Naive thymus-derived CD8-positive, alpha-beta T cell (primary cell): ENCODE measurements at regions not wholly inside any gene's neighbourhood (a gene's known extent, or its start where the extent isn't known, plus 50 kb on each side); places are given as distances from the start of the nearest gene placed in this dataset.

Experiments used
- ATAC-seq, 2 donors: fragments of 150-1000 bp; cut with Tn5 transposase in 1 of 2; sonication (Bioruptor Pico), chemical (Tn5 transposase) in 1 of 2; 1 replicate in 1 of 2; 2 replicates in 1 of 2; pipeline ENCODE4 v1.10.0; 2021; ENCODE audit warnings: mild to moderate bottlenecking in 2 of 2, moderate library complexity in 2 of 2
- POLR2A ChIA-PET: fragments of 350-600 bp; sonication (Branson Sonifier 250); formaldehyde crosslinking; loops from one replicate; lab custom pipeline; 2021; ENCODE audit warnings: antibody characterized with exemption; lab: Charles Lee
- DNase-seq, 10 donors: peaks; one replicate each; pipeline versions ENCODE4 v3.0.0 to v3.0.0-alpha.2; 2020 to 2022
- H3K27ac Mint-ChIP-seq, 10 donors: one replicate each; pipeline ENCODE4 v1.8.0; 2020 to 2022; ENCODE audit warnings: mild to moderate bottlenecking in 10 of 10, mixed read lengths in 10 of 10, moderate library complexity in 4 of 10, inconsistent platforms in 1 of 10
- H3K27me3 Mint-ChIP-seq, 5 donors: one replicate each; pipeline ENCODE4 v1.8.0; 2021 to 2022; ENCODE audit warnings: mixed read lengths in 5 of 5
- H3K36me3 Mint-ChIP-seq, 3 donors: one replicate each; pipeline ENCODE4 v1.8.0; 2020 to 2022; ENCODE audit warnings: mixed read lengths in 3 of 3, mild to moderate bottlenecking in 2 of 3, inconsistent platforms in 1 of 3
- H3K4me1 Mint-ChIP-seq, 4 donors: one replicate each; pipeline ENCODE4 v1.8.0; 2021 to 2022; ENCODE audit warnings: mixed read lengths in 4 of 4
- H3K4me3 Mint-ChIP-seq, 10 donors: one replicate each; pipeline ENCODE4 v1.8.0; 2020 to 2022; ENCODE audit warnings: mild to moderate bottlenecking in 10 of 10, mixed read lengths in 10 of 10, moderate library complexity in 6 of 10, inconsistent platforms in 1 of 10
- H3K9me3 Mint-ChIP-seq, 9 donors: one replicate each; pipeline ENCODE4 v1.8.0; 2020 to 2022; ENCODE audit warnings: mixed read lengths in 9 of 9, mild to moderate bottlenecking in 3 of 9, inconsistent platforms in 1 of 9, moderate library complexity in 1 of 9

GRCh38 chr11:116192509-116193210 lies 580.1 kb downstream of the BUD13 start:
- peaks cover 0 to 7% (median 5%) of the 10 kb centered on the region in 4 donors for H3K4me1 Mint-ChIP-seq
- no peak overlapping the region for H3K4me3 Mint-ChIP-seq
- POLR2A ChIA-PET = no interaction called here
- no peak overlapping the region for H3K27ac Mint-ChIP-seq
- ATAC-seq (no peak), DNase-seq (no peak)
- H3K27me3 Mint-ChIP-seq = peaks cover 28 to 79% (median 54%) of the 10 kb centered on the region in 5 donors
- H3K36me3 Mint-ChIP-seq = no peaks in the 10 kb centered on the region
- peaks cover 0 to 6% (median 0%) of the 10 kb centered on the region in 9 donors for H3K9me3 Mint-ChIP-seq

DNA sequence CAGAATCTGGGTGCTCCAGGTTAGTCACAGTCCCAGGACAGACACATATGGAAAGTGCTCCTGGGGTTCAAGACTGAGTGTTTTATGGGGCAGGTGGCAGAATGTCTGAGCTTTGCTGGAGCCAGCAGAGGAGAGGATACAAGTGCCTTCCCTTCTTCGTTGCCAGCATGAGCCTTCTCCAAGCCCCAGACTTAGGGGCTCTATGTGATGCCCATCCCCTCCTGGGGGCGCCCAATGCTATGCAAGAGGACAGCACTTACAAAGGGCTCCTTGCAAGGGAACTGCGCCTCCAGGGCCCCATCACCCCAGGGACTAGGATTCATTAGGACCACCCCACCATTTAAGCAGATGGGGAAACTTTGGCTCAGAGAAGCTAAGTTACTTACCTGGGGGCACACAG lies 581.9 kb downstream of the BUD13 start:
- POLR2A ChIA-PET = no interaction called here
- no peak for DNase-seq
- Mint-ChIP-seq H3K4me3 (no peak overlapping the region), H3K36me3 (no peaks in the 10 kb centered on the region), H3K4me1 (peaks cover 0 to 7% (median 5%) of the 10 kb centered on the region in 4 donors), H3K9me3 (peaks cover 0 to 6% (median 0%) of the 10 kb centered on the region in 9 donors), H3K27ac (no peak overlapping the region), H3K27me3 (peaks cover 26 to 66% (median 52%) of the 10 kb centered on the region in 5 donors)
- no peak for ATAC-seq

DNA sequence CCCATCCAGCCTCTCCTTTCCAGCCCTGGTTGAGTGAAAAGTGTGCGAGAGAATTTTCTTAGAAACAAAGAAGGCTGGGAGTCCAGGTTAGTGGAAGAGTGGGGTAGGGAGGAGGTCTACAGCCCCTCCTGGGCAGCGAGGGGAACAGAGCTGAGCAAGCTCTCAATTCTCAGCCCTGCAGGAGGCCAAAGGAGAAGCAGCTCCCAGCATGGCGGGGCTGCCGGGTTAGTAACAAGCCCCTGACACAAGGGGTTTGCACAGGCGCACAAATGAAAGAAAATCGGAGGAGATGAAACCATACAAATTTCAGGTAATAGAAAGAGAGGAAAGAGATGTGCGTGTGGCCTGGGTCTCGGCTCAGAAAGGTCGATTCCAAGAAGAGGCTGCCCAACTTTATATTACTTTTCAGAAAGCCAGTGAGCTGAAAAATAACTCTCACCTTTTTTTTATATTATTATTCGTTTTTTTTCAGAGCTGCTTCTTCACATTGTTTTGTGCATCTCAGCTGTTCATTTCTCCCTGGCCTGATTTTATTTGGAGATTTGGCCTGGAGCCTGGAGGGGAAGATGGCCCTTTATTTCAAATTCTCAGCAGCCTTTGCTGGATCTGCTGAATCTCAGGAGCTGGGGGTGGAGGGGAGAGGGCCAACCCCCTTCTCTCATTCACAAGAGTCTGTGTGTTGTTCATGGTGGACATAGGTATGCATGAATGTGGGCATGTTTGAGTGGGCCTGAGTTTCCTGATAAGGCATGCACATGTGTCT lies 583.2 kb downstream of the BUD13 start:
- H3K27ac Mint-ChIP-seq = no peak overlapping the region

DNA sequence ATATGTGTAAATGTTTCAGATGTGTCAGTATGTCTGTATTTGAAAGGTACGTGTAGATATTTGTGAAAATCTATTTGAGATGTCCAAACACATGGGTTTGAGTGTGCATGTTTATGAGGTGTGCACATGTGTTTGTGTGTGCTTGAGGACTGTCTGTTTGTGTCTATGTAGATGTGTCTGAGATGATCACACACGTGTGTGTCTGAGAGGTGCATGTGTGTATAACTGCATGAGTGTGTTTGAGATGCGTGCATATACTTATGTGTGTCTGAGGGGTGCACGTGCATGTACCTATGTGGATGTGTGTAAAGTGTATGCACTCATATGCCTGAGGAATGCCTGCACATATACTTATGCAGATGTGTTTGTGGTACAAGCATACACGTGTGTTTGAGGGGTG lies 584.4 kb downstream of the BUD13 start:
- DNase-seq = no peak
- H3K36me3 Mint-ChIP-seq = no peaks in the 10 kb centered on the region
- POLR2A ChIA-PET = no interaction called here
- H3K27ac Mint-ChIP-seq = no peak overlapping the region
- H3K4me3 Mint-ChIP-seq = no peak overlapping the region
- ATAC-seq = no peak
- peaks cover 0 to 2% (median 0%) of the 10 kb centered on the region in 9 donors for H3K9me3 Mint-ChIP-seq
- H3K27me3 Mint-ChIP-seq = peaks cover 21 to 49% (median 30%) of the 10 kb centered on the region in 5 donors
- H3K4me1 Mint-ChIP-seq = peaks cover 0 to 3% (median 1%) of the 10 kb centered on the region in 4 donors

More for the DNA sequence above, 583.2 kb downstream of the BUD13 start:
- Mint-ChIP-seq H3K36me3 (no peaks in the 10 kb centered on the region), H3K4me1 (peaks cover 0 to 7% (median 5%) of the 10 kb centered on the region in 4 donors), H3K9me3 (peaks cover 0 to 6% (median 0%) of the 10 kb centered on the region in 9 donors), H3K4me3 (no peak overlapping the region), H3K27me3 (peaks cover 29 to 61% (median 41%) of the 10 kb centered on the region in 5 donors)
- no peak for ATAC-seq
- POLR2A ChIA-PET = no interaction called here
- no peak for DNase-seq

- Mint-ChIP-seq H3K36me3 (no peaks in the 10 kb centered on the region), H3K4me3 (no peak overlapping the region), H3K9me3 (peaks cover 0 to 2% (median 0%) of the 10 kb centered on the region in 9 donors), H3K27ac (no peak overlapping the region), H3K4me1 (peaks cover 0 to 3% (median 0%) of the 10 kb centered on the region in 4 donors), H3K27me3 (peaks cover 13 to 39% (median 22%) of the 10 kb centered on the region in 5 donors)
- POLR2A ChIA-PET = no interaction called here
- DNase-seq (no peak), ATAC-seq (no peak)
Observed at GRCh38 chr11:116187026-116187425, 585.8 kb downstream of the BUD13 start.

- H3K4me3 Mint-ChIP-seq = no peak overlapping the region
- no peaks in the 10 kb centered on the region for H3K36me3 Mint-ChIP-seq
- POLR2A ChIA-PET = no interaction called here
- H3K27me3 Mint-ChIP-seq = peaks cover 9 to 37% (median 12%) of the 10 kb centered on the region in 5 donors
- H3K9me3 Mint-ChIP-seq = peaks cover 0 to 2% (median 0%) of the 10 kb centered on the region in 9 donors
- DNase-seq (no peak), ATAC-seq (no peak)
- H3K4me1 Mint-ChIP-seq = peaks cover 0 to 3% (median 0%) of the 10 kb centered on the region in 4 donors
- H3K27ac Mint-ChIP-seq = no peak overlapping the region
Observed at GRCh38 chr11:116185551-116185950, 587.2 kb downstream of the BUD13 start.

- no peak for ATAC-seq
- H3K4me3 Mint-ChIP-seq = no peak overlapping the region
- POLR2A ChIA-PET = no interaction called here
Observed at GRCh38 chr11:116184763-116185162, 588.0 kb downstream of the BUD13 start.

DNA sequence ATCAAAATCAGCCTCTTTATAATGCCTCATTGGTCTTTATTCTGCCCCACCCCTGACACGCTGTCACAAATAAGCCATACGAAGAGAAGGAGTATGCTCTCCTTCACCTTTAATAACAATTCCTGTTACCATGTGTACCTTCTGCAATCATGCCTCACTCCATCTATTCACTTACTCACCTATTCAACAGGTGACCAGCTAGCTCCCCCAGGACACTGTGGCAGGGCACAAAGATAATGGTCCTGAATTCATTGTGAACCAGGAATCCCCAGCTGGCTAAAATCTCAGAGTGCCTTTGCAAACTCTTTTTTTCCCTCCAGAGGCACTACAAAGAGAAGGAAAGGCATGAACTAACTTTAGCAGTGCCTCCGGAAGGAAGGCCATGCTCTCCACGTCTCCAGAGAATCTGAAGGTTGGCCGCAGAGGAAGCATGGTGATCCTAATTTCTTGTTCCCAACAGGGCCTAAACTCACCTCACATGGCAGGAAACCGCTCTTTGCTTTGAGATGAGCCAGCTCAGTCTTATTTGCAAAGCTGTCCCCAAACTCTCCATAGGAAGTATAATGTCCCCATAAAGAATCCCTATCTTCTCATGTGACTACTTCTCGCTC lies 590.3 kb downstream of the BUD13 start:
- Mint-ChIP-seq H3K4me3 (no peak overlapping the region), H3K9me3 (no peaks in the 10 kb centered on the region), H3K27me3 (peaks cover 4 to 29% (median 7%) of the 10 kb centered on the region in 5 donors), H3K27ac (no peak overlapping the region), H3K4me1 (no peaks in the 10 kb centered on the region), H3K36me3 (no peaks in the 10 kb centered on the region)
- DNase-seq = no peak
- POLR2A ChIA-PET = no interaction called here
- no peak for ATAC-seq

More at GRCh38 chr11:116184763-116185162, 588.0 kb downstream of the BUD13 start:
- peaks cover 0 to 3% (median 0%) of the 10 kb centered on the region in 4 donors for H3K4me1 Mint-ChIP-seq
- no peaks in the 10 kb centered on the region for H3K36me3 Mint-ChIP-seq
- H3K27ac Mint-ChIP-seq = no peak overlapping the region
- no peak for DNase-seq
- H3K9me3 Mint-ChIP-seq = peaks cover 0 to 2% (median 0%) of the 10 kb centered on the region in 9 donors
- peaks cover 4 to 34% (median 9%) of the 10 kb centered on the region in 5 donors for H3K27me3 Mint-ChIP-seq

DNA sequence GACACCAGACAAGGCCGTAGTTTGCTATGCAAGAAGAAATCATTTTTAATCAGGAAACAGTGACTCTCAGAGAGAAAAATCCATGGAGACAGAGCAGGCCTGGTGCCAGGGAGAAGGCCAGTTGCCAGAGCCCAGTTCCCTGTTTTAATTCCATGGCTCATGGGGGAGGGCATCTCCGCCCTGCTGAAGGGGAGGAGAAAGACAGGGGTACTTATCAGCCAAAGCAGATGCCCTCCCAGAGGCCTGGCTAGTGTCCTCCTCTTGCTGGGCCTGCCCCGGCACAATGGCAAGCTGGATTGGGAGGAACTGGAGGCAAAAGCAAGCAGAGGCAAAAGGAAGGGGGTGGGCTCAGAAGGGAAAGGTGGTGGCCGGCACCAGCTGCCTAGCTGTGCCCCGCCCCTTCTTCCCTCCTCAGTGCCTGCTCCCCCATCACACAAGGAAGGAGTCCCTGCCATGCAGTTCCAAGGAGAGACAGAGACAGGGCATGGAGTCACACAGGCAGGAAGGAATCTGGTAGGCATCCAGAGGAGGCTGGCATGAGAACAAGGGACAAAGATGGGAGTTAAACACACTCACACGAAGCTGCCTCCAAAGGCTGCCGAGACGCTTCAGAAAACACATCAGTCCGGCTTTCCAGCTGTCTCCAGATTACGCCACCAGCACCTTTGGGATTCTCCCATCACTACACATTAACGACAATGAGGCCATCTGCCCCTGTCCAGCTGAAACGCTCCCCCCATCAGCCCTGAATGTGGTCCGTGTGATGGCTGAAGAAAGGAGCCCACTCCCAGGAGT lies 591.8 kb downstream of the BUD13 start:
- no peaks in the 10 kb centered on the region for H3K4me1 Mint-ChIP-seq
- no peak overlapping the region for H3K4me3 Mint-ChIP-seq
- no peak overlapping the region for H3K27ac Mint-ChIP-seq
- ATAC-seq (no peak), DNase-seq (no peak)
- H3K27me3 Mint-ChIP-seq = peaks cover 4 to 28% (median 9%) of the 10 kb centered on the region in 5 donors
- H3K9me3 Mint-ChIP-seq = no peaks in the 10 kb centered on the region
- POLR2A ChIA-PET = no interaction called here
- H3K36me3 Mint-ChIP-seq = no peaks in the 10 kb centered on the region

- H3K9me3 Mint-ChIP-seq = peaks cover 0 to 2% (median 0%) of the 10 kb centered on the region in 9 donors
- peaks cover 2 to 23% (median 13%) of the 10 kb centered on the region in 5 donors for H3K27me3 Mint-ChIP-seq
- ATAC-seq (no peak), DNase-seq (no peak)
- H3K36me3 Mint-ChIP-seq = no peaks in the 10 kb centered on the region
- no peaks in the 10 kb centered on the region for H3K4me1 Mint-ChIP-seq
- H3K27ac Mint-ChIP-seq = no peak overlapping the region
- POLR2A ChIA-PET = no interaction called here
- H3K4me3 Mint-ChIP-seq = no peak overlapping the region
Observed at GRCh38 chr11:116179401-116179800, 593.4 kb downstream of the BUD13 start.

DNA sequence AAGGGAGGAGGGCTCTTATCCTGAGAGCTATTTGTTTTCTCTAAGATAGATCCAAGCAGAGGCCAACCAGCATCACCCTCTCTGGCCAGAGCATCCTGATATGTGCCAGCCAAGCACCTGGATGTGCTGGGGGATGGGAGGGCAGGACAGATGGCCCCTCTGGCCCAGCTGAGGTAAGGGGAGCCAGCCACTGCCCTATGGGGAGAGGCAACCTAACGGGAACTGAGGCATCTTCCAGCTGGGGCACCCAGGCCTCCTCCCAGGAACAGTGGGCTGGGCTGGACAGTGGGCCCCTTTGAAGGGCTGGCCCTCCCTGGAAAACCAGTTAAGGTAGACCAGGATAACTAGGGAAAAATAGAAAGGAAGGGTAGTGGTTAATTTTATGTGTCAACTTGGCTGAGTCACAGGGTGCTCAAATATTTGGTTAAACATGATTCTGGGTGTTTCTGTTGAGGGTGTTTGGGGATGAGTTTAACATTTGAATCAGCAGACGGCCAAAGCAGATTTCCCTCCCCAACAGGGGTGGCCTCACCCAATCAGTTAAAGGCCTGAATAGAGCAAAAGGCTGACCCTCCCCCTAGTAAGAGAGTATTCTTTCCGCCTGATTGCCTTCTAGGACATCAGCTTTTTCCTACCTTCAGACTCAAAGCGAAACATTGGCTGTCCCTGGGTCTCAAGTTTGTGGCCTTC lies 595.1 kb downstream of the BUD13 start:
- H3K27ac Mint-ChIP-seq = no peak overlapping the region
- no peaks in the 10 kb centered on the region for H3K4me1 Mint-ChIP-seq
- no peak overlapping the region for H3K4me3 Mint-ChIP-seq
- POLR2A ChIA-PET = no interaction called here
- H3K9me3 Mint-ChIP-seq = peaks cover 0 to 2% (median 0%) of the 10 kb centered on the region in 9 donors
- H3K27me3 Mint-ChIP-seq = peaks cover 2 to 33% (median 13%) of the 10 kb centered on the region in 5 donors
- H3K36me3 Mint-ChIP-seq = no peaks in the 10 kb centered on the region
- ATAC-seq = no peak
- DNase-seq = no peak
